Astrocyte (in vitro differentiated cells and primary cell): ENCODE measurements at regions not wholly inside any gene's neighbourhood (a gene's known extent, or its start where the extent isn't known, plus 50 kb on each side); places are given as distances from the start of the nearest gene placed in this dataset.

ENCODE experiments used
- DNase-seq: peaks from one replicate; pipeline ENCODE4 v3.0.0-alpha.2; 2010; ENCODE audit warnings: low read depth
- FAIRE-seq: peaks from 2 replicates; lab custom pipeline; 2011; peaks lifted over from hg19 to GRCh38; lab: Jason Lieb, UNC
- H2AFZ ChIP-seq: 2 replicates; pipeline ENCODE4 v1.6.0; 2012; ENCODE audit warnings: low read depth, low read length, inconsistent platforms
- H3K27ac ChIP-seq: 2 replicates; pipeline ENCODE4 v1.5.1; 2011; ENCODE audit warnings: low read depth, low read length, inconsistent platforms
- H3K27me3 ChIP-seq: 2 replicates; pipeline ENCODE4 v1.6.0; 2011; ENCODE audit warnings: low read length, inconsistent platforms; ENCODE audit not compliant: insufficient read depth
- H3K36me3 ChIP-seq: 2 replicates; pipeline ENCODE4 v1.5.1; 2011; ENCODE audit warnings: low read length, inconsistent platforms; ENCODE audit not compliant: insufficient read depth
- H3K4me1 ChIP-seq: 2 replicates; pipeline ENCODE4 v1.5.1; 2011; ENCODE audit warnings: low read length, inconsistent platforms; ENCODE audit not compliant: insufficient read depth
- H3K4me2 ChIP-seq: 2 replicates; pipeline ENCODE4 v1.6.0; 2012; ENCODE audit warnings: low read length, inconsistent platforms
- H3K4me3 ChIP-seq: 2 replicates; pipeline ENCODE4 v1.5.1; 2011; ENCODE audit warnings: low read depth, mild to moderate bottlenecking, low read length, inconsistent platforms; ENCODE audit not compliant: insufficient read depth
- H3K79me2 ChIP-seq: 2 replicates; pipeline ENCODE4 v1.6.0; 2012; ENCODE audit warnings: mild to moderate bottlenecking, low read length, inconsistent platforms; ENCODE audit not compliant: insufficient read depth
- H3K9ac ChIP-seq: 2 replicates; pipeline ENCODE4 v1.6.0; 2012; ENCODE audit warnings: mild to moderate bottlenecking, low read length, inconsistent platforms
- H3K9me3 ChIP-seq: 2 replicates; pipeline ENCODE4 v1.5.1; 2012; ENCODE audit warnings: low read depth, mild to moderate bottlenecking, low read length, inconsistent platforms; ENCODE audit not compliant: insufficient read depth
- H4K20me1 ChIP-seq: 2 replicates; pipeline ENCODE4 v1.6.0; 2012; ENCODE audit warnings: low read length, inconsistent platforms; ENCODE audit not compliant: insufficient read depth
- H3K27ac Mint-ChIP-seq: one replicate; pipeline ENCODE4 v1.8.0; 2021; ENCODE audit warnings: mild to moderate bottlenecking, mixed read lengths; ENCODE audit not compliant: unreplicated experiment
- H3K27me3 Mint-ChIP-seq: one replicate; pipeline ENCODE4 v1.8.0; 2021; ENCODE audit warnings: low read depth, mixed read lengths; ENCODE audit not compliant: unreplicated experiment
- H3K36me3 Mint-ChIP-seq: one replicate; pipeline ENCODE4 v1.8.0; 2021; ENCODE audit warnings: low read depth, mixed read lengths; ENCODE audit not compliant: unreplicated experiment
- H3K4me1 Mint-ChIP-seq: one replicate; pipeline ENCODE4 v1.8.0; 2021; ENCODE audit warnings: low read depth, mixed read lengths; ENCODE audit not compliant: unreplicated experiment
- H3K4me3 Mint-ChIP-seq: one replicate; pipeline ENCODE4 v1.8.0; 2021; ENCODE audit warnings: mild to moderate bottlenecking, moderate library complexity, mixed read lengths; ENCODE audit not compliant: unreplicated experiment
- H3K9me3 Mint-ChIP-seq: one replicate; pipeline ENCODE4 v1.8.0; 2021; ENCODE audit warnings: mild to moderate bottlenecking, mixed read lengths; ENCODE audit not compliant: unreplicated experiment
- EZH2 ChIP-seq: IDR thresholded peaks from 2 replicates; pipeline ENCODE4 v1.6.1; 2012; ENCODE audit warnings: mild to moderate bottlenecking, low read length, inconsistent platforms; ENCODE audit not compliant: insufficient read depth
- TF ChIP-seq, protein P1 (sequence below): IDR thresholded peaks from 2 replicates; pipeline ENCODE4 v1.5.1; 2011; ENCODE audit warnings: low read depth, mild to moderate bottlenecking, inconsistent platforms, low read length, moderate library complexity; ENCODE audit not compliant: insufficient read depth

DNA sequence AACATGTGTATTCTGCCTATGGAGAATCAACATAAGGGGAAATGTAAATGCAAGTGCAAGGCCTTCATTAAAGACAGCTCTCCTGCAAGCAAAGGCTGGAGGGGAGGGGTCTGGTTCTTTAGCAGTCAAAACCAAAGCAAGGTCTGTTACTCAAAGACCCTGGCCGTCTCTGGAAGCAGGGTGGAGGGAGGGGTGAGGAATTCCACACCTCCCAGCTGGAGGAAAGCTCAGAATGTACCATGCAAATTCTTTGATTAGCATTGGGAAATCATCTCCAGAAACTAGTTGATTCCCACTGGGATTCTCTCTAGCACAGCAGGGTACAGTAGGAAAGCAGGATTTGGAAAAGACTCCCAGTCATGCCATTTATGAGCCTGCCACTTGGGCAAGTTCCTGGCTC, 77.3 kb upstream of the ASIC2 start:
- TF ChIP-seq, protein P1, sequence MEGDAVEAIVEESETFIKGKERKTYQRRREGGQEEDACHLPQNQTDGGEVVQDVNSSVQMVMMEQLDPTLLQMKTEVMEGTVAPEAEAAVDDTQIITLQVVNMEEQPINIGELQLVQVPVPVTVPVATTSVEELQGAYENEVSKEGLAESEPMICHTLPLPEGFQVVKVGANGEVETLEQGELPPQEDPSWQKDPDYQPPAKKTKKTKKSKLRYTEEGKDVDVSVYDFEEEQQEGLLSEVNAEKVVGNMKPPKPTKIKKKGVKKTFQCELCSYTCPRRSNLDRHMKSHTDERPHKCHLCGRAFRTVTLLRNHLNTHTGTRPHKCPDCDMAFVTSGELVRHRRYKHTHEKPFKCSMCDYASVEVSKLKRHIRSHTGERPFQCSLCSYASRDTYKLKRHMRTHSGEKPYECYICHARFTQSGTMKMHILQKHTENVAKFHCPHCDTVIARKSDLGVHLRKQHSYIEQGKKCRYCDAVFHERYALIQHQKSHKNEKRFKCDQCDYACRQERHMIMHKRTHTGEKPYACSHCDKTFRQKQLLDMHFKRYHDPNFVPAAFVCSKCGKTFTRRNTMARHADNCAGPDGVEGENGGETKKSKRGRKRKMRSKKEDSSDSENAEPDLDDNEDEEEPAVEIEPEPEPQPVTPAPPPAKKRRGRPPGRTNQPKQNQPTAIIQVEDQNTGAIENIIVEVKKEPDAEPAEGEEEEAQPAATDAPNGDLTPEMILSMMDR, result no peak
- TF ChIP-seq EZH2, result no peak
- H3K4me3 Mint-ChIP-seq, result no peak overlapping the region

DNA sequence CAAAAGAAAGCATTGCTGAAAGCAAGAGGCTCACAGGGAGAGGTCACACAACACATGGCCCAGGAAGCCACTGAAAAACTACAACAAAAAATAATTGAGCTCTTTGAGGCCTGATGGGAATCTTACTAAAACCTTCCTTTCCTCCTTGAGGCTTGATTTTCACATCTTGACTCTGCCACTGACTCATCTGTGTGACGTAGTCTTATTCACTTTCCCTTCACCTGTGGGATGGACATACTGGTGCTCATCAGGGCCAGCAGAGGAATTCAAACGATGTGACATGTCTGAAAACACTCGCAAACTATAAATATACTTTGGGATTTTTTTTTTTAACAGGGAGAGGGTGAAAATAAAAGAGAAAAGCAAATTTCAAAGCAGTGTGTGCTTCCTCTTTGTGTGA, 78.3 kb upstream of the ASIC2 start:
- H3K27ac ChIP-seq, result no peak overlapping the region
- H3K4me3 ChIP-seq, result no peak overlapping the region
- H3K9me3 Mint-ChIP-seq, result no peaks in the 10 kb centered on the region
- no peak for FAIRE-seq
- H3K4me3 Mint-ChIP-seq, result no peak overlapping the region
- no peak overlapping the region for H3K27ac Mint-ChIP-seq
- H2AFZ ChIP-seq, result no peak overlapping the region
- no peaks in the 10 kb centered on the region for H3K79me2 ChIP-seq
- H3K36me3 ChIP-seq, result no peaks in the 10 kb centered on the region
- H3K27me3 ChIP-seq, result no peaks in the 10 kb centered on the region
- DNase-seq, result no peak
- H4K20me1 ChIP-seq, result no peaks in the 10 kb centered on the region
- no peaks in the 10 kb centered on the region for H3K4me1 ChIP-seq
- H3K36me3 Mint-ChIP-seq, result no peaks in the 10 kb centered on the region
- peaks cover 3% of the 10 kb centered on the region for H3K9me3 ChIP-seq
- peaks cover 1% of the 10 kb centered on the region for H3K4me1 Mint-ChIP-seq
- no peak overlapping the region for H3K9ac ChIP-seq
- no peak overlapping the region for H3K4me2 ChIP-seq
- no peak for TF ChIP-seq EZH2
- TF ChIP-seq, protein P1, result no peak
- H3K27me3 Mint-ChIP-seq, result peaks cover 33% of the 10 kb centered on the region

More for the DNA sequence above, 77.3 kb upstream of the ASIC2 start:
- Histone ChIP-seq H4K20me1 (no peaks in the 10 kb centered on the region), H3K36me3 (no peaks in the 10 kb centered on the region), H3K9me3 (peaks cover 3% of the 10 kb centered on the region), H2AFZ (no peak overlapping the region), H3K4me3 (no peak overlapping the region), H3K27me3 (no peaks in the 10 kb centered on the region), H3K9ac (no peak overlapping the region), H3K79me2 (no peaks in the 10 kb centered on the region), H3K4me1 (no peaks in the 10 kb centered on the region), H3K27ac (no peak overlapping the region), H3K4me2 (no peak overlapping the region)
- H3K27me3 Mint-ChIP-seq, result peaks cover 36% of the 10 kb centered on the region
- no peak for FAIRE-seq
- no peaks in the 10 kb centered on the region for H3K9me3 Mint-ChIP-seq
- no peak overlapping the region for H3K27ac Mint-ChIP-seq
- H3K36me3 Mint-ChIP-seq, result no peaks in the 10 kb centered on the region
- DNase-seq, result no peak
- peaks cover 1% of the 10 kb centered on the region for H3K4me1 Mint-ChIP-seq

DNA sequence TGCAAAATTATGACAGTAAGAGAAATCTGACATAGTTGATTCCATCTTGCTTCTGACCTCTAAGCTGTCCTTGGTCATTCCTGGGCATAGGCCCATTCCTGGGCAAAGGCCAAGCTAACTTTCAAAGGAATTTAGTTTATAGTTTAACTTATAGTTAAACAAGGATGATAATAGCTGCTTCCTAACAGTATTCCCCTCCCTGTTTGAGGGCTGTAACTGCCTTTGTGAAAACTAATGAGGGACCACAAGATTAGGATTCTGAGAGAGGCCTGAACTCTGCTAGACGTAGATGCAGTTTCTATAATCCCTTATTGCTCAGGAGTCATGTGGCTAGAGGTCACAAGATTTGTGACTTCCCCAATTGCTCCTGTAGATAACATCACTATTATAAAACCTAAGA, 80.2 kb upstream of the ASIC2 start:
- Histone ChIP-seq H3K4me2 (no peak overlapping the region), H4K20me1 (no peaks in the 10 kb centered on the region), H2AFZ (no peak overlapping the region), H3K9me3 (peaks cover 3% of the 10 kb centered on the region), H3K27ac (no peak overlapping the region), H3K9ac (no peak overlapping the region), H3K4me3 (no peak overlapping the region), H3K36me3 (no peaks in the 10 kb centered on the region), H3K27me3 (no peaks in the 10 kb centered on the region), H3K79me2 (no peaks in the 10 kb centered on the region), H3K4me1 (no peaks in the 10 kb centered on the region)
- Mint-ChIP-seq H3K4me1 (peaks cover 1% of the 10 kb centered on the region), H3K4me3 (no peak overlapping the region), H3K9me3 (no peaks in the 10 kb centered on the region), H3K36me3 (no peaks in the 10 kb centered on the region), H3K27me3 (peaks cover 29% of the 10 kb centered on the region), H3K27ac (no peak overlapping the region)
- TF ChIP-seq, protein P1, result no peak
- no peak for TF ChIP-seq EZH2
- FAIRE-seq, result no peak
- DNase-seq, result no peak
